ENCODE measurements at regions not wholly inside any gene's neighbourhood (a gene's known extent, or its start where the extent isn't known, plus 50 kb on each side); places are given as distances from the start of the nearest gene placed in this dataset.

DNA sequence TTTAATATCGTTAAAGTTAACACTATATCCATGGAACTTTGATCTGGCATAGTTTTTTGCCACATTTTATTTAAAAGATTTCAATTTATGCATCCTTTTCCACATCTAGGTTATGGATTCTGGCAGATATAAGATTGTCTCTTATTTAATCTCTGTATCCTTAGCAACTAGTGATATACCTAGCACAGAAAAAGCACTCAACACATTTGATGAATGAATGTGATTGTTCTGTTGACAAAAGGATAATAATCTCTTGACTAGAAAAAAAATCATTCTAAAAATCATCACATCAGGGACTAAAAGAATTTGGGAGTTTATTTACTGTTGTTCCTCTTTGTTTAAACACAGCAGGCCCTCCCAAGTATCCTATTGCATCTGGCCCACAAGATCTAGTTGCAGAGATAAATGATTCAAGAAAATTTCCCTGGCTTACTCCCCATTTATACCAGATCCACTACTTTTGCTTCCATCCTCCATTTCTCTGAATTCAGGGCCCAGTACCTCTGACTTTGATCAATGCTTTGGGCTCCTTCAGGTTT lies 84.0 kb upstream of the C1GALT1 start:
- no peak overlapping the region for H3K4me3 ChIP-seq (ENCODE audit: low read depth, low read length)
- no peaks in the 10 kb centered on the region for H3K27me3 ChIP-seq (ENCODE audit: control insufficient read depth, insufficient read depth, low read length)
- DNase-seq (ENCODE audit: low read depth), result no peak
- TF ChIP-seq, protein P1, sequence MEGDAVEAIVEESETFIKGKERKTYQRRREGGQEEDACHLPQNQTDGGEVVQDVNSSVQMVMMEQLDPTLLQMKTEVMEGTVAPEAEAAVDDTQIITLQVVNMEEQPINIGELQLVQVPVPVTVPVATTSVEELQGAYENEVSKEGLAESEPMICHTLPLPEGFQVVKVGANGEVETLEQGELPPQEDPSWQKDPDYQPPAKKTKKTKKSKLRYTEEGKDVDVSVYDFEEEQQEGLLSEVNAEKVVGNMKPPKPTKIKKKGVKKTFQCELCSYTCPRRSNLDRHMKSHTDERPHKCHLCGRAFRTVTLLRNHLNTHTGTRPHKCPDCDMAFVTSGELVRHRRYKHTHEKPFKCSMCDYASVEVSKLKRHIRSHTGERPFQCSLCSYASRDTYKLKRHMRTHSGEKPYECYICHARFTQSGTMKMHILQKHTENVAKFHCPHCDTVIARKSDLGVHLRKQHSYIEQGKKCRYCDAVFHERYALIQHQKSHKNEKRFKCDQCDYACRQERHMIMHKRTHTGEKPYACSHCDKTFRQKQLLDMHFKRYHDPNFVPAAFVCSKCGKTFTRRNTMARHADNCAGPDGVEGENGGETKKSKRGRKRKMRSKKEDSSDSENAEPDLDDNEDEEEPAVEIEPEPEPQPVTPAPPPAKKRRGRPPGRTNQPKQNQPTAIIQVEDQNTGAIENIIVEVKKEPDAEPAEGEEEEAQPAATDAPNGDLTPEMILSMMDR (IDR thresholded peaks at IDR 0.05; ENCODE audit: insufficient read depth, low read depth, low read length), result no peak
- no peaks in the 10 kb centered on the region for H3K36me3 ChIP-seq (ENCODE audit: control insufficient read depth, insufficient read depth, low read length)
- POLR2A ChIA-PET, result no interaction called here
- CTCF ChIA-PET, result no interaction called here

DNA sequence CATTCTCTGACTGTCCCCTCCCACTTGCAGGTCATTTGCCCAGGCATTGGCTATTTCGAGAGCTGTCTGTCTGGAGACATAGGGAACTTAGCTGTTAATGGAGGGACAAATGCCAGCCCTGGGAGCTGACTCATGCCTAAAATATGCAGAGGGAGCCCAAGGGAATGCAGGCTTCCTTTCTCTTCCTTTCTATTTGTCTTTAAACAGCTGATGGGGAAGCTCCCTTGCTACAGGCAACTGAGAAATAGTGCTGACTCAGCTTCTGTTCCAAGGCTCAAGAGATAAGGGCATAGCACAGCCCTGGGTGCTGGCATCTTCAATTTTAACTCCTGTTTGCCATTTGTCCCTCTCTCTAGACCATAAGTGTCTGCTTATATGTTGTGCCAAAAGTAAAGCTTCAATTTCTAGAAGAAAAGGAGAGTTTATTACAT lies 82.7 kb upstream of the C1GALT1 start:
- ChIA-PET POLR2A (interaction anchor here (0.6 kb wide), 1 partner anchor 45 kb away, joined by 3 read pairs; no protein-coding TSS in a partner anchor), CTCF (interaction anchor here (0.6 to 2.2 kb wide), 5 partner anchors 14 to 443 kb away, joined by 3 to 12 read pairs (median 4); no protein-coding TSS in a partner anchor)
- peak; percentile 72 for DNase-seq (ENCODE audit: low read depth)
- no peaks in the 10 kb centered on the region for H3K27me3 ChIP-seq (ENCODE audit: control insufficient read depth, insufficient read depth, low read length)
- no peaks in the 10 kb centered on the region for H3K36me3 ChIP-seq (ENCODE audit: control insufficient read depth, insufficient read depth, low read length)
- TF ChIP-seq, protein P1 (IDR thresholded peaks at IDR 0.05; ENCODE audit: insufficient read depth, low read depth, low read length), result no peak
- no peak overlapping the region for H3K4me3 ChIP-seq (ENCODE audit: low read depth, low read length)

GRCh38 chr7:7100432-7100849 lies 81.9 kb upstream of the C1GALT1 start:
- Histone ChIP-seq H3K27me3 (ENCODE audit: control insufficient read depth, insufficient read depth, low read length) (no peaks in the 10 kb centered on the region), H3K4me3 (ENCODE audit: low read depth, low read length) (no peak overlapping the region), H3K36me3 (ENCODE audit: control insufficient read depth, insufficient read depth, low read length) (no peaks in the 10 kb centered on the region)
- POLR2A ChIA-PET, result no interaction called here
- CTCF ChIA-PET, result interaction anchor here (1.0 to 2.2 kb wide), 5 partner anchors 10 to 442 kb away, joined by 3 to 12 read pairs (median 4); no protein-coding TSS in a partner anchor
- TF ChIP-seq, protein P1 (IDR thresholded peaks at IDR 0.05; ENCODE audit: insufficient read depth, low read depth, low read length), result no peak
- DNase-seq (ENCODE audit: low read depth), result no peak

- ChIA-PET POLR2A (interaction anchor here (0.6 kb wide), 1 partner anchor 15 kb away, joined by 8 read pairs; no protein-coding TSS in a partner anchor), CTCF (interaction anchor here (0.6 to 6.7 kb wide), 22 partner anchors 8 to 1614 kb away, joined by 3 to 55 read pairs (median 4); partner anchors contain the start of gene C1GALT1)
- Histone ChIP-seq H3K27me3 (ENCODE audit: control insufficient read depth, insufficient read depth, low read length) (no peaks in the 10 kb centered on the region), H3K4me3 (ENCODE audit: low read depth, low read length) (no peak overlapping the region), H3K36me3 (ENCODE audit: control insufficient read depth, insufficient read depth, low read length) (no peaks in the 10 kb centered on the region)
- DNase-seq (ENCODE audit: low read depth), result no peak
- TF ChIP-seq, protein P1 (IDR thresholded peaks at IDR 0.05; ENCODE audit: insufficient read depth, low read depth, low read length), result no peak
Measured at GRCh38 chr7:7102906-7103305, 79.4 kb upstream of the C1GALT1 start.

- no peak overlapping the region for H3K4me3 ChIP-seq (ENCODE audit: low read depth, low read length)
- TF ChIP-seq, protein P1 (IDR thresholded peaks at IDR 0.05; ENCODE audit: insufficient read depth, low read depth, low read length), result peak; percentile 60
- H3K36me3 ChIP-seq (ENCODE audit: control insufficient read depth, insufficient read depth, low read length), result no peaks in the 10 kb centered on the region
- no peaks in the 10 kb centered on the region for H3K27me3 ChIP-seq (ENCODE audit: control insufficient read depth, insufficient read depth, low read length)
- CTCF ChIA-PET, result interaction anchor here (0.6 to 6.7 kb wide), 24 partner anchors 9 to 1614 kb away, joined by 3 to 55 read pairs (median 3); partner anchors contain the start of gene C1GALT1
- DNase-seq (ENCODE audit: low read depth), result peak; percentile 15
- POLR2A ChIA-PET, result interaction anchor here (0.6 kb wide), 1 partner anchor 16 kb away, joined by 8 read pairs; no protein-coding TSS in a partner anchor
Measured at GRCh38 chr7:7103343-7104313, 78.7 kb upstream of the C1GALT1 start.
